ENCODE measurements at regions not wholly inside any gene's neighbourhood (a gene's known extent, or its start where the extent isn't known, plus 50 kb on each side); places are given as distances from the start of the nearest gene placed in this dataset.

DNA sequence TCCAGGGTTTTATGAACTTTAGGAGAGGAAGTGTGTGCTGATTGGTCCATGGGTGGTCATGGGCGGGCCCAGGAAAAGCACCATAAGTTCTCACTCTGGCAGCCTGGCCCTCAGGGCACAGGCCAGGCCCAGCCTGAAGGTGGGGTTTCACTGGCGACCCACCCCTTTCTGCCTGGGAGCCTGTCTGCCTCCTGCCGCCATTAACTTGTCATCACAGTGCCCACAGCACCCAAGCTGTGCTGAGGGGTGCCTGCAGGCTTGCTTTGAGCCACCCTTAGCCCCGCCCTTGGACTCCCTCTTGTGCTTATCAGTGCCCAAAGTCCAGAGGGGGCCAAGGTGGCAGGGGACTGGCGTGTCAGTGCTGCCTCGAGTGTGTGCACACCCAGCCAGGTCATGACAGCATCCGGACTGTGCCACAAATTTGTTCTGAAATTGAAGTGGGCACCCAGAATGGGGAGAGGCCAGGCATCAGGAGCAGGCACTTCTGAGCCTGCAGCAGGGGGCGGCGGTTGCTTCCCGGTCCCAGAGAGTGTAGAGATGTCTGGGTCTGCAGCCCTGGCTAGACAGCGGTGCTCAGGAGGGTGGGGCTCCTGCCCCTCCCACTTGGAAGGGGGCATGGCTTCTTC is 455.6 kb downstream of the TMA16 start:
- Histone ChIP-seq H3K27ac (no peak overlapping the region), H3K27me3 (no peaks in the 10 kb centered on the region), H3K79me2 (ENCODE audit: low read depth) (no peaks in the 10 kb centered on the region), H3K9ac (no peak overlapping the region), H3F3A (ENCODE audit: low read depth) (no peaks in the 10 kb centered on the region), H3K36me3 (no peaks in the 10 kb centered on the region), H3K4me3 (no peak overlapping the region), H3K4me1 (peaks cover 4% of the 10 kb centered on the region), H4K20me1 (ENCODE audit: low read depth) (no peaks in the 10 kb centered on the region), H3K4me2 (no peak overlapping the region), H2AFZ (replicated peaks) (no peak overlapping the region), H3K9me3 (ENCODE audit: low read depth) (no peaks in the 10 kb centered on the region)
- Mint-ChIP-seq H3K27ac (no peak overlapping the region), H3K9me3 (no peaks in the 10 kb centered on the region), H3K36me3 (no peaks in the 10 kb centered on the region), H3K4me3 (no peak overlapping the region), H3K27me3 (ENCODE audit: insufficient read depth, low read depth) (peaks cover 2% of the 10 kb centered on the region), H3K4me1 (no peaks in the 10 kb centered on the region)
- TF ChIP-seq EZH2 (IDR thresholded peaks at IDR 0.05): no peak
- no peak for TF ChIP-seq EZH2phosphoT487 (IDR thresholded peaks at IDR 0.05)
- TF ChIP-seq, protein P1, sequence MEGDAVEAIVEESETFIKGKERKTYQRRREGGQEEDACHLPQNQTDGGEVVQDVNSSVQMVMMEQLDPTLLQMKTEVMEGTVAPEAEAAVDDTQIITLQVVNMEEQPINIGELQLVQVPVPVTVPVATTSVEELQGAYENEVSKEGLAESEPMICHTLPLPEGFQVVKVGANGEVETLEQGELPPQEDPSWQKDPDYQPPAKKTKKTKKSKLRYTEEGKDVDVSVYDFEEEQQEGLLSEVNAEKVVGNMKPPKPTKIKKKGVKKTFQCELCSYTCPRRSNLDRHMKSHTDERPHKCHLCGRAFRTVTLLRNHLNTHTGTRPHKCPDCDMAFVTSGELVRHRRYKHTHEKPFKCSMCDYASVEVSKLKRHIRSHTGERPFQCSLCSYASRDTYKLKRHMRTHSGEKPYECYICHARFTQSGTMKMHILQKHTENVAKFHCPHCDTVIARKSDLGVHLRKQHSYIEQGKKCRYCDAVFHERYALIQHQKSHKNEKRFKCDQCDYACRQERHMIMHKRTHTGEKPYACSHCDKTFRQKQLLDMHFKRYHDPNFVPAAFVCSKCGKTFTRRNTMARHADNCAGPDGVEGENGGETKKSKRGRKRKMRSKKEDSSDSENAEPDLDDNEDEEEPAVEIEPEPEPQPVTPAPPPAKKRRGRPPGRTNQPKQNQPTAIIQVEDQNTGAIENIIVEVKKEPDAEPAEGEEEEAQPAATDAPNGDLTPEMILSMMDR (IDR thresholded peaks at IDR 0.05): no peak
- no peak for DNase-seq (ENCODE audit: low spot score)

DNA sequence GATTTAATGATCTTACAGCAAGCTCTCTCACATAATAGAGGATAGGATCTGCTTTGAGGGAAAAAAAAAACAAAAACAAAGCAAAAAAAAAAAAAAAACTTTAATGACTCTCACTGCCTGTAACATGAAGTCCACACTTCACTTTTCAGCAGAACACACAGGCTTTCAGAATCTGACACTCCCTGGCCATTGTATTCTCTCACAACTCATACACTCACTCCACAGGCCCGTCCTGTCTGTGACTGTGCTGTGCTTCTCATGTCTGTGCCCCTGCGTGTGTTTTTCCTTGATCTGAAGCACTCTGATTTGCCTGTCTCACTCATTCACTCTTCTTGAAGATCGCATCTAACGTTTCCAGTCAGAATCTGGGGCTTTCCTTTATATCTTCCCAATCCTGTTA is 460.8 kb downstream of the TMA16 start:
- Histone ChIP-seq H3K27ac (no peak overlapping the region), H3K79me2 (ENCODE audit: low read depth) (no peaks in the 10 kb centered on the region), H3K4me3 (no peak overlapping the region), H2AFZ (replicated peaks) (peak overlapping the region; percentile 76), H3K9me3 (ENCODE audit: low read depth) (no peaks in the 10 kb centered on the region), H3K36me3 (no peaks in the 10 kb centered on the region), H3K9ac (no peak overlapping the region), H3K4me2 (no peak overlapping the region), H4K20me1 (ENCODE audit: low read depth) (no peaks in the 10 kb centered on the region), H3K27me3 (no peaks in the 10 kb centered on the region), H3K4me1 (peaks cover 4% of the 10 kb centered on the region), H3F3A (ENCODE audit: low read depth) (no peaks in the 10 kb centered on the region)
- Mint-ChIP-seq H3K4me1 (peaks cover 3% of the 10 kb centered on the region), H3K4me3 (no peak overlapping the region), H3K27me3 (ENCODE audit: insufficient read depth, low read depth) (no peaks in the 10 kb centered on the region), H3K9me3 (no peaks in the 10 kb centered on the region), H3K36me3 (no peaks in the 10 kb centered on the region), H3K27ac (peak overlapping the region; percentile 36)
- TF ChIP-seq EZH2 (IDR thresholded peaks at IDR 0.05): no peak
- no peak for TF ChIP-seq EZH2phosphoT487 (IDR thresholded peaks at IDR 0.05)
- TF ChIP-seq, protein P1 (IDR thresholded peaks at IDR 0.05): no peak
- DNase-seq (ENCODE audit: low spot score): no peak

DNA sequence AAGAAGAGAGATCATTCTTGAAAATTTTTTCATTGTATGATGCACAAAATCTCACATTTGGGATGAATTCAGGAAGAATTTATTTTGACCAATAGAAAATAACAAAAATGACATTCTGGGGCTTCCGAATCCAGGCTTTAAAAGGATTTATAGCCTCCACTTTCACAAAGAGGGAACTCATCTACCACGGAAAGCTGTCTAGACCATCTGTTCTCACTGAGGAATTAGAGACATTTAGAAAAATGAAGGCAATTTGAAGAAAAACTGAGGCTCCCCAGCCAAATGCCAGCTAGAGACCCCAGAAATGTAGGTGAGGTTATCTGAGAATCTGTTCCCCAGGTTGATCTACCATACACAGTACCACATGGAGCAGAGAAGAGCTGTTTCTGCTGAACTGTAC is 464.3 kb downstream of the TMA16 start:
- H3K9ac ChIP-seq: no peak overlapping the region
- H2AFZ ChIP-seq (replicated peaks): peak overlapping the region; percentile 27
- Mint-ChIP-seq H3K9me3 (no peaks in the 10 kb centered on the region), H3K27ac (no peak overlapping the region), H3K27me3 (ENCODE audit: insufficient read depth, low read depth) (no peaks in the 10 kb centered on the region), H3K4me3 (no peak overlapping the region), H3K4me1 (peaks cover 3% of the 10 kb centered on the region), H3K36me3 (no peaks in the 10 kb centered on the region)
- peaks cover 4% of the 10 kb centered on the region for H3K4me1 ChIP-seq
- no peak for DNase-seq (ENCODE audit: low spot score)
- TF ChIP-seq, protein P1 (IDR thresholded peaks at IDR 0.05): no peak
- TF ChIP-seq EZH2 (IDR thresholded peaks at IDR 0.05): no peak
- TF ChIP-seq EZH2phosphoT487 (IDR thresholded peaks at IDR 0.05): no peak
- H3K4me3 ChIP-seq: no peak overlapping the region
- no peaks in the 10 kb centered on the region for H3K27me3 ChIP-seq
- H3K36me3 ChIP-seq: no peaks in the 10 kb centered on the region
- no peak overlapping the region for H3K4me2 ChIP-seq
- H3F3A ChIP-seq (ENCODE audit: low read depth): no peaks in the 10 kb centered on the region
- no peak overlapping the region for H3K27ac ChIP-seq
- H4K20me1 ChIP-seq (ENCODE audit: low read depth): no peaks in the 10 kb centered on the region
- H3K9me3 ChIP-seq (ENCODE audit: low read depth): no peaks in the 10 kb centered on the region
- no peaks in the 10 kb centered on the region for H3K79me2 ChIP-seq (ENCODE audit: low read depth)
